MV-4-11 (cell line): ENCODE measurements at regions not wholly inside any gene's neighbourhood (a gene's known extent, or its start where the extent isn't known, plus 50 kb on each side); places are given as distances from the start of the nearest gene placed in this dataset.

Experiments used
- DNase-seq: peaks from one replicate; lab custom pipeline; 2025; lab: John Stamatoyannopoulos, UW

- no peak for DNase-seq
Measured at GRCh38 chr22:47282851-47283250, 520.4 kb downstream of the TBC1D22A start.

DNA sequence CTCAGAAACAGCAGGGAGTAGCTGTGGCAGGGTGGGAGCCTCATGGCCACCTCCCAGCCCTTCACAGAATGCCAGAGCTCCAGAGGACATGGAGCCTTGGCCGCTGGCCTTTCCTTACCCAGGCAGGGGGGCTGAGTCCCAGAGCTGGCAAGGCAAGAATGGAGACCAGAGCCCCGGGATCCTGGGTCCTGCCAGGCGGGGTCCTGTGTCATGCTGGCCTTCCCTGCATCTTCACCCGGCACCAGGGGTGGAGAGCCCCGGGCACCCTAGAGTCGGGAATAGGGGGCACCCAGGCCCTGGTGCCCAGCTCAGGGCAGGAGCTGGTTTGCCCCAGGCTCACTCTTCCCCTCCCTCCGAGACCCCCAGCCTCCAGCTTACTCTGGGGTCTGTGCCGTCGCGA lies 519.9 kb downstream of the TBC1D22A start:
- DNase-seq = no peak

GRCh38 chr22:47281126-47282106 lies 519.0 kb downstream of the TBC1D22A start:
- no peak for DNase-seq

- no peak for DNase-seq
Measured at GRCh38 chr22:47280301-47280700, 517.9 kb downstream of the TBC1D22A start.

DNA sequence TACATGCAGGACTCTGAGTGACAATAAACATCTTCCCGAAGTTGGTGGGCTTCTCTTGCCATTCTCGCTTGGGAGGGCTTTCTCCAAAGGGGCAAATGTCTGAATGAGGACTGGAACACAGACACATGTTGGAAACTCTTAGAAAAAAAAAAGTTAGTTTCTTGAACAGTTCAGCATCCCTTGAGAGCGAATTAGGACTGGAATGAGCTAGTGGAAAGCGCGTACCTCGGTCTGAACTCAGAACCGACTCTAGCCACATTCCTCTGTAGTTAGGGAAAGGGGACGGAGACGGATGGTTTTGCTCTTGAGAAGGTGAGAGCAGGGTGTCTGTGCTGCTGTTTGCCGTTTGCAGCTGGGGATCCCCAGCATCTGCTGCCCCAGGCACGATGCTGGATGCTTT lies 517.3 kb downstream of the TBC1D22A start:
- DNase-seq = no peak

GRCh38 chr22:47279337-47279736 lies 516.9 kb downstream of the TBC1D22A start:
- no peak for DNase-seq

DNA sequence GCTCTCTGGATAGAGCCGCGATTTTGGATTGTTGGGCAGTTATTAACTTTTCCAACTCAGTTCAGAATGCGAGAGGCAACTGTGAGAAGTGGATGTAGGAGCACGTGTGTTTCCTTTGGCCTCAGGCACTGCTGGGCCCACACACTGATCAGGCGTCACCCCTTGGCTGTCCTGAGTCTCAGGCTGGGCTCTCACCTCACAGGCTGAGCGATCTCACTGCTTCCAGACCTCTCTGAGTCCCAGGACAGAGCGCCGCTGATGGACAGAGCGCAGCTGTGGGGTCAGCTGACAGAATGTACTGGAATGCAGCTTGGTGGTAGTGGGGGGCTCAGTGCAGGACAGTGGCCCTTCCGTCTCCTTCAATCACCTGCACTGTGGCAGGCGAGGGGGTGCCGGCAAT lies 516.2 kb downstream of the TBC1D22A start:
- DNase-seq = no peak

- DNase-seq = no peak
Measured at GRCh38 chr22:47277531-47277930, 515.1 kb downstream of the TBC1D22A start.

DNA sequence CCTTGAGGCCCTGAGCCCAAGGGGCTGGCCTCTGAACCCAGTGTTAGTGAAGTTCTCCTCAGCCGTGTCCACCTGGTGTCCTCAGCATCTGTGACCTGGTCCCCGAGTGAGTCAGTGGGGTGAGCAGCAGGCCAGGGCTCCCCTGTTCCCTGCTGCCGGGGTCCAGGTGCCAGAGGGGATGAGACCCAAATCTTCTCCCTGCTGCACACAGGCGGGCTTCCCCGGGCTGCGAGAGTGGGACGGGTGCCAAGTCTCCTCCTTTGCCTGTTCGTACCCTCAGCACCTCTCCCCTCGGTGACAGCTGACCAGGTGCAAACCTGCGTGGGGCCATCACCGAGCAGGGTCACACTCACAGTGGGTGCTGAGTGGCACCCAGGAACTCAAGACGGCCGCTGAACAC lies 514.5 kb downstream of the TBC1D22A start:
- no peak for DNase-seq

GRCh38 chr22:47276450-47276820 lies 514.0 kb downstream of the TBC1D22A start:
- no peak for DNase-seq

- DNase-seq = no peak
Measured at GRCh38 chr22:47275605-47276449, 513.4 kb downstream of the TBC1D22A start.

GRCh38 chr22:47274196-47274595 lies 511.7 kb downstream of the TBC1D22A start:
- no peak for DNase-seq

GRCh38 chr22:47270463-47271135 lies 508.1 kb downstream of the TBC1D22A start:
- no peak for DNase-seq

DNA sequence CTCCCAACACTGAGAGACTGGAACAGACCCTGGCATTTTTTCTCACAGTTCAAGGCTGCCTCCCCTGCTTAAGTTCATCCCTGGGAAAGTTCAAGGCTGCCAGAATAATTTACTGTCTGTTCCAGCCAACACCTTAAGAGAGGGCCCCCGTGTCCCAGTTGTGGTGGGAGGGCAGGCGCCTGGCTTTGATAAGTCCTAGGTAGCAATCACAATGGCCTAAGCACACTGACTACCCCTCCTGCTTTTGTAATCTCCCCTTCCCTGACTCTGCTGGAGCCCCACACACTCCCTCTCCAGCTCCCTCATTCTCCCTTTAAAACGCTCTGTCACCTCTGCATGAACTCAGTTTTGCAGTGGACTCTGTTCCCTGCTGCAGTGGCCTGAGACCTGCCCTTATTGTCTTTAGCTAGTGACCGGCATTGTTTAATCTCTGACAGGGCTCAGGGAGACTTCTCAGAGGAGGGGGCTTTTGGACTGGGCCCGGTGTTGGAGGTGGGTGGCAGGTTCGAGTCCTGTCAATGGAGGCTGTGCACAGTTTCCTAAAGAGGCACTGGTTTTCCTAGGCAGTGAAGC lies 507.2 kb downstream of the TBC1D22A start:
- no peak for DNase-seq

DNA sequence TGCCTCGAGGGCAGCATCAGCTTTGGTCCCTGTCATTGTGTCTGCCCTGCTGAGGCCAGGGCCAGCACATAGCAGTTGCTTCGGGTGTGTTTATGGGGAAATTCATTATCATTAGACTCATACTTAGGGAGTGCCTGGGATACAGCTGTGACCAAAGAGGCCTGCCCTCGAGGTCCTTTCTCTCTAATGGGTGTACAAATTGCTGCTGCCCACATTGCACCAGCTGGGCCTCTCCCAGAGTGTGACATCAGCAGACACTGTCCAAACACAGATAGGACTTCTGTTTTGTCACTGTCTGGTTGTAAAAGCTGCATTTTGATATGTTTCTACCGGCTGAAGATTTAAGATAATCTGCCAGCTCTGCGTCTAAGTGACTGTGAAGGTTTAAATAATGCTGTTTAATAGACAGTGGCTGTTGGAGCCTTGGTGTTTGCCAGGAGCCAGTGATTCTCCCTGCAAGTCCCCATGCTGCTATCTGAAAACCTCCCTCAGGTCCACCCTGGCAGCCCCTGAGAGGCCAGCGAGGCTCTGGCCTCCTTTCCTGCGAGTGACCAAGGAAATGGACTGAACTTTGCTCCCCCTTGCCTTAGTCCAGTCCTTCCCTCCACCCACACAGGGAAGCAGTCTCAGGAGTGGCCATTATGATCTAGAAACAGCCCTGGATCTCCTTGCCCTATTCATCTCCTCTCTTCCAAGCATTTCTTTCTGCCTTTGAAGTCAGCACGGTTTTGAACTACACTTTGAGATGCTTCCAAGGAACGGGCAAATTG lies 505.2 kb downstream of the TBC1D22A start:
- DNase-seq = no peak

DNA sequence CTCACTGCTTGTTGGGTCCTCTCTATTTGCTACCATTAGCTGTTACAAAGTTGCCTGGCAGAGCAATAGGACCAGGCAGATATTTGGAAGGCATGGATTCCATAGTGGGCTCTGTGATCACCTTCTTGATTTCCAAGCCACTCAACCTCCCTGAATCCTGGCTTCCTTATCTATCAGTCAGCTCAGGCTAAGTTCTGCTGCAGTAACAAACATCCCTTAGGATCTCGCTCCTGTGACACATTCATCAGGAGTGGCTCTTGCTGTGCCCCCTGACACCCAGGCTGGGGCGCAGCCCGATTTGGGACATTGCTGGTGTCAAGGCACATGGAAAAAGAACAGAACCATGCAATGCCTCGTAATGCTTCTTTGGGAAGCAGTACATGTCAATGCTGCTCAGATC lies 503.9 kb downstream of the TBC1D22A start:
- no peak for DNase-seq

- DNase-seq = no peak
Measured at GRCh38 chr22:47260551-47260950, 498.1 kb downstream of the TBC1D22A start.

DNA sequence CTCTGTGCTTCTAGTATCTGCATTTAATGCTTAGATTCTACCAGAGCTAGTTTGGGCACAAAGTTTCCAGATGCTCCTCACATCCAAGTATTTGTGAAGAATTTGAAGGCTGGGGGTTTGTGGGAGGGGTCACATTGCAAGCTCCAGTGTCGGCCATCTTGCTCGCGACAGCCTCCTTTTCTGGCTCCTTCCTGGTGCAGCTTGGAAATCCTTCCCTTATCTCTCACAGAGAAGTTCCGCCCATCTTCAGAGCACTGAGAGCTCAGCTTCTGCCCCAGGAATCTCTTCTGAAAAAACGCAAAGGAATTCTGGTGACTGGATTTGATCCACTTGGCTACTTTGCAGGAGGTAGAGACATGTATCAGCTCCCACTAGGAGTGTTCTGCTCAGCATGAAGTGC lies 497.5 kb downstream of the TBC1D22A start:
- DNase-seq = no peak

GRCh38 chr22:47259049-47259448 lies 496.6 kb downstream of the TBC1D22A start:
- DNase-seq = no peak

GRCh38 chr22:47257976-47258375 lies 495.5 kb downstream of the TBC1D22A start:
- no peak for DNase-seq

GRCh38 chr22:47257566-47257965 lies 495.1 kb downstream of the TBC1D22A start:
- no peak for DNase-seq
